ENCODE measurements at regions not wholly inside any gene's neighbourhood (a gene's known extent, or its start where the extent isn't known, plus 50 kb on each side); places are given as distances from the start of the nearest gene placed in this dataset.
A peak's percentile ranks its signal among the peaks of the same experiment; 100 is the strongest.

GRCh38 chr9:106752581-106752980 is 110.4 kb upstream of the ZNF462 start (continued):
- no peak for TF ChIP-seq MAX (CRISPR knock-in tag; IDR thresholded peaks at IDR 0.05)
- no peak for TF ChIP-seq CTCF (IDR thresholded peaks at IDR 0.05)
- TF ChIP-seq JAZF1 (CRISPR knock-in tag; IDR thresholded peaks at IDR 0.05) = no peak

- H3K4me3 Mint-ChIP-seq = no peak overlapping the region
- POLR2A ChIA-PET = interaction anchor here (0.6 kb wide), 2 partner anchors 106 to 147 kb away, joined by 3 to 4 read pairs; no protein-coding TSS in a partner anchor
- no peaks in the 10 kb centered on the region for H3K36me3 Mint-ChIP-seq
- H3K27ac Mint-ChIP-seq = no peak overlapping the region
- H3K9me3 Mint-ChIP-seq = no peaks in the 10 kb centered on the region
- peak; percentile 90 for TF ChIP-seq RORB (CRISPR knock-in tag; IDR thresholded peaks at IDR 0.05)
- TF ChIP-seq AFF4 (CRISPR knock-in tag; IDR thresholded peaks at IDR 0.05; ENCODE audit: borderline replicate concordance) = no peak
- TF ChIP-seq RELA (CRISPR knock-in tag; IDR thresholded peaks at IDR 0.05; ENCODE audit: borderline replicate concordance) = no peak
- no peak for TF ChIP-seq ZNF532 (CRISPR knock-in tag; IDR thresholded peaks at IDR 0.05; ENCODE audit: borderline replicate concordance)
- peaks cover 35% of the 10 kb centered on the region for H3K4me1 Mint-ChIP-seq
- DNase-seq (ENCODE audit: low spot score) = no peak
- no peaks in the 10 kb centered on the region; the same call in 1 of the 2 replicates for H3K27me3 Mint-ChIP-seq (ENCODE audit: low read depth)
- CTCF ChIA-PET = no interaction called here
- ATAC-seq = no peak
Measured at GRCh38 chr9:106753155-106753671, 109.8 kb upstream of the ZNF462 start.

GRCh38 chr9:106755736-106756135 is 107.2 kb upstream of the ZNF462 start:
- CTCF ChIA-PET = interaction anchor here (0.6 kb wide), 1 partner anchor 469 kb away, joined by 3 read pairs; no protein-coding TSS in a partner anchor
- ATAC-seq (no peak; the same call in 1 of the 2 replicates), DNase-seq (ENCODE audit: low spot score) (no peak)
- H3K4me3 Mint-ChIP-seq = no peak overlapping the region
- POLR2A ChIA-PET = interaction anchor here (0.7 kb wide), 1 partner anchor 34 kb away, joined by 3 read pairs; no protein-coding TSS in a partner anchor
- H3K36me3 Mint-ChIP-seq = no peaks in the 10 kb centered on the region
- no peaks in the 10 kb centered on the region; the same call in 1 of the 2 replicates for H3K27me3 Mint-ChIP-seq (ENCODE audit: low read depth)
- H3K4me1 Mint-ChIP-seq = peaks cover 58% of the 10 kb centered on the region
- H3K27ac Mint-ChIP-seq = no peak overlapping the region
- no peaks in the 10 kb centered on the region for H3K9me3 Mint-ChIP-seq
- no peak for TF ChIP-seq MYBL2 (CRISPR knock-in tag; IDR thresholded peaks at IDR 0.05)
- TF ChIP-seq PRRX2 (CRISPR knock-in tag; IDR thresholded peaks at IDR 0.05) = no peak
- no peak for TF ChIP-seq ATF3 (CRISPR knock-in tag; conservative IDR thresholded peaks at IDR 0.05)
- no peak for TF ChIP-seq NR1H2 (CRISPR knock-in tag; IDR thresholded peaks at IDR 0.05)
- no peak for TF ChIP-seq ZNF512 (CRISPR knock-in tag; IDR thresholded peaks at IDR 0.05; ENCODE audit: borderline replicate concordance)
- no peak for TF ChIP-seq ZMAT4 (CRISPR knock-in tag; IDR thresholded peaks at IDR 0.05)
- no peak for TF ChIP-seq SOX15 (CRISPR knock-in tag; IDR thresholded peaks at IDR 0.05)
- no peak for TF ChIP-seq ZBTB43 (CRISPR knock-in tag; IDR thresholded peaks at IDR 0.05)
- no peak for TF ChIP-seq E2F5 (CRISPR knock-in tag; IDR thresholded peaks at IDR 0.05)

All from WTC11 (cell line).